ENCODE measurements at regions not wholly inside any gene's neighbourhood (a gene's known extent, or its start where the extent isn't known, plus 50 kb on each side); places are given as distances from the start of the nearest gene placed in this dataset.
"Not testable (repeated sequence)": the region's sequence is repeated elsewhere in the genome, so short reads cannot be mapped to it uniquely, and the experiment has no call there.

DNA sequence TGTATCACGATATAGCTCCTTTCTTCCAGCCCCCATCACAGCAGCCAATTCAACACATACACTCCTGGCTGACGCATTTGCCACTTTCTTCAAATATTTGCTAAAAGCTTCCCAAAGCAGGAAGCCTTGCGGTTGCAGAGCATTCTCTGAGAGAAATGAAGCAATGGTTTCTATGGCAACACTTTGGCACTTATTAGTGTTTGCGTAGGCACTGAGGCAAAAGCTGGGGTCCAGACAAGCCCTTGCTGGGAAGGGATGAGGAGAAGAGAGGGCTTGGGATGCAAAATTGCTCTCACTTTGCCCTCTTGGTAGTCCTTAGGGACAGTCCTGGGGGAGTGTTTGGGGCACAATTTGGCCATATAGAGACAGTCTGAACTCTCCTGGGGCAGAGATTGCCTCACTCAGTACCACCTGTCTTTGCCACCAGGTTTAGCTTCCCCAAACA lies 55.0 kb upstream of the PAK3 start:
- peak; percentile 7 to 14 for DNase-seq

DNA sequence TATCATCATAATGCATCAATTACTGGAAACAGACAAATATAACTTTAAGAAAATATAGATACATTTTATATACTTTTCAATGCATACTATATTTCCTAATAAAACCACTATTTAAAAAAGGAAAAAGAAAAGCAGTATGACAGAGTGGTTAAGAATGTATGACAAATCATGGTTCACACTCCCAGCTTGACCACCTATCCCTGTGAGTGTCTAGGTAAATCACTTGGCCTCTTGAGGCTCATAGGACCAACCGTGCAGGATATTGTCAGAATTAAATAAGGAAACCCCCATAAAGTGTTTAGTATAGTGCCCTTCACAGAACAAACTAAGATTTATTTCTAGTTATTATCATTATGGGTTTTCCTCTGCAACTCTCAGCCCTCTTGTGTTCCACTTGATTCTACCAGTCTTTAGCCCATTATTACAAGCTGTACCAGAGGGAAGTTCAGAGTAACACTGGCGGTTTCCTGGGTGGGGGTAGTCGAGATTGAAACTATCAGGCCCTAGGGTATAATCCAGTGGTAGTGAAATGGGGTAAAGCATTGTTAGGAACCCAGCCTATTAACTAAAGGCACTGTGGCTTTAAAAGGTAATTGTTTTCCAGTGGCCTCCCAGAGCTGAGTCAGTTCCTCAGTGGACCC lies 55.5 kb upstream of the PAK3 start:
- no peak for DNase-seq

DNA sequence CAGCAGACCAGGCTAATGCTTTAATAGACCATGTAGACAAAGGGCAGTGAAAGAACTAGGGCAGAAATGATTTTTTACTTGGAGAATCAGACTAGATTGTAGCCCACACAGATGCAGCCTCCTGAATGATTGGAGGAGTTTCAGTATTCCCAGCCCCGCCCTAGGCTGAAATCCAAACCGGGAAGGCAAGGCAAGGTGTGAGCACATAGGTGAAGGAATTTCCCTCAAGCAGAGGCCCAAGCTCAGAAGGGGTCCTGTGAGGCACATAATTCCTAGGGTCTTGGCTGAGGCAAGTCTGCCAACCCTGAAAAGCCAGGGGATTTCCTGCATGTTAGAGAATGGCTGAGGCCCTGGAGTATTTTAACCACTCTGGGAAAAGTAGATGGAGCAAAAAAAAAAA lies 56.4 kb upstream of the PAK3 start:
- no peak for DNase-seq

DNA sequence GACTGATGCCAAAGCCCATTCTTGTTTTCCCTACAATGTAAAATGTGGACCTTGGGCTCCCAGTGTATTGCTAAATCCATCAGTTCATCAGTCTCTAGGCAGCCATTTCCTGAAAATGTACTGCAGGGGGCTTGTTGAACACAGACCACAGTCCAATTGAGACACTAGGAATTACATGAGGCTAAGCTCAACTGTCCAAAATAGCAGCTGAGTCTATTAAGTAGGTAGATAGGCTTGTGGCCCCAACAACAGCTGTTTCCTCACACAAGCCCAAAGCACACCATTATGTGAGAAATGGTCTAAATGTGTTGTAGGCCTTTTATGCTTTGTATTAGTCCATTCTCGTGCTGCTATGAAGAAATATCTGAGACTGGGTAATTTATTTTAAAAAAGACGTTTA lies 60.0 kb upstream of the PAK3 start:
- no peak for DNase-seq

DNA sequence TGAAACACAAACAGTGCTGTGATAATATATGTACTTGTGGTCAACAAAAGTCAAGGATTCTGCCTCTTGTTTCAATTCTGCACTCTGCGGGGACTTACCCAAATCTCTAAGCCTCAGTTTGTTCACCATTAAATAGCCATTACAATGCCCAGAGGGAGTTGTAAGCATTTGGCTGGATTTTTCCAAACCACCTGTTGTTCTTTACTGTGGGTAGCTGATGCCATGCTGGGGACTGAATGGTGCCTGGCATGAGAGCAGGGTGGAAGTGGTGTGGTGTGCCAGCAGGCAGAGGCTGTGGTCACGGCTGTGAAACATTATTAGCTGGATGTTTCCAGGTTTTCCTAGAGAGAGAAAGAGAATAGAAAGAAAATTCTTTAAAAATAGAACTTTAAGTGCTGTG lies 60.7 kb upstream of the PAK3 start:
- no peak for DNase-seq

DNA sequence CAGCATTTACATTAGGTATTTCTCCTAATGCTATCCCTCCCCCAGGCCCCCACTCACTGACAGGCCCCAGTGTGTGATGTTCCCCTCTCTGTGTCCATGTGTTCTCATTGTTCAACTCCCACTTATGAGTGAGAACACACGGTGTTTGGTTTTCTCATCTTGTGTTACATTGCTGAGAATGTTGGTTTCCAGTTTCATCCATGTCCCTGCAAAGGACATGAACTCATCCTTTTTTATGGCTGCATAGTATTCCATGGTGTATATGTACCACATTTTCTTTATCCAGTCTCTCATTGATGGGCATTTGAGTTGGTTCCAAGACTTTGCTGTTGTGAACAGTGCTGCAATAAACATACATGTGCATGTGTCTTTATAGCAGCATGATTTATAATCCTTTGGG lies 73.0 kb upstream of the PAK3 start:
- DNase-seq: not testable (repeated sequence)

DNA sequence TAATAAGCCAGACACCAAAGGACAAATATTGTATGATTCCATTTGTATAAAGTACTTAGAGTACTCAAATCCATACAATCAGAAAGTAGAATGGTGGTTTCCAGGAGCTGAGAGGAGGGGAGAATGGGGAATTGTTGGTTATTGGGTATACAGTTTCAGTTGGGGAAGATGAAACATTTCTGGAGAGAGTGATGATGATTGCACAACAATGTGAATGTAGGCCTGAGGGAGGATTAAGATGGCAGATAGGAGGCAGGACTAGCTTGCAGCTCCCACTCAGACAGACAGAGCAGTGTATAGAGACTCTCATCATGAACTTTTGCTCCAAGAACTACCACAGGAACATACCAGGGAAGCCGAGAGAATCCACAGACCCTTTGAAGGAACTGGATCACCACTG lies 75.7 kb upstream of the PAK3 start:
- no peak for DNase-seq

DNA sequence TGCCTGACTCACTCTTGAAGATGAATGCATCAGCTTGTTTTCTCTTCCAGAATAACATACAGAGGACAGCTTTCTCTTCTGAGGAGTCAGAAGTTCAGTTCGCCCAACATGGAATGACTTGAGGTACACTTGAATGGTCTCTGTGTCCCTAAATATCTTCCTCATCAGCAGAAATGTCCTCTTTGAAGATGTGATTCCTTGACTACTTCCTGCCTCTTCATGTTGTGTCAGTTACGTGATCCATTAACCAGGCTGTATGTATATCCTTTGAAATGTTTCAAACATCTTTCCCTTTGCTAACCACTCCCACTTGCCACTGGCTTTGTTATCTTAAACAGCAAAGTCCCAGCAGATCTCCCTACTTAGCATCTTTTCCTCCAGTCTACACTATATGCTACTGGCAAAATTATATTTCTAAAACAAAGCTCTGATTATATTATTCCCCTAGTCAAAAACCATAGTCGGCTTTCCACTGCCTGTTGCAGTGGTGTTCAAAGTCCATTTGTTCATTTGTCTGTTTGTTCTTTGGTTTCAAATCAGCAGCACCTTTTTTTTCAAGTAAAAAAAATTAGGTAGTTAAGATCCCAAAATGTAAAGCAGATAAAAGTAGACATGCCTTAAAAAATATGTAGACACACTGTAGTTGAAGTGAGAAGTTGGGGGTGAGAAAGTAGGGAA lies 82.1 kb upstream of the PAK3 start:
- no peak for DNase-seq

DNA sequence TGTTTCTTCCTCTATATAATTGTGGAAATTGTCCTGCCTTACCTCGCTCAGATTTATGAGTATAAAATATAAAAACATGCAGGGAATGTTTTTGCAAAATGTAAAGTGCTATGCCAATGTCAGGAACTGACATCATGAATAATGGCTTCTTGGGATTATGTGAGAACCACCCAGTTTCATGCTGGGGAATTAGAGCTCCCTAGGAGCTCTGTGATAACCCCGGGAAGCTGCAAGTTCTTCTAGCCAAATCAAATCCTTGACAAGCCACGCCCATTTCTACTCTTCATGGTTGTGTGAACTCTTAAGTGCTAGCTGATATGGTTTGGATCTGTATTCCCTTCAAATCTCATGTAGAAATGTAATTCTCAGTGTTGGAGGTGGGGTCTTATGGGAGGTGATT lies 85.9 kb upstream of the PAK3 start:
- DNase-seq: no peak

DNA sequence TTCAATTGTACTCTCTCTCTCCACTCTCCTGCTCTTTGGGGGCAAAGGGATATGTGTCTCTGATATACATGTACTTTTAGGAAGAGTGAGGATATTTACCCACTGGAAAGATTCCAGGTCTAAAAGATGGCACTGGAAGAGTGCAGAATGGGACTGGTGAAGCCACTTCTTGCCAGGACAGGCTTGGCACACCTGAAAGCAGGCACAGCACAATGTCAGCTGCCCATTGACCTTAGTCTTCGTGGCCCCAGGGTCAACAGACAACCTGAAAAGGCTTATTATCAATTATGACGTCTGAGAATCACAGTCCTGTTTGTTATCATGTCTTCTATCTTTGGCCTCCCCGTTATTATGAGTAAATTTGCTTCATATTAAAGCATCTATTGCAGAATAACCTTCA lies 86.7 kb upstream of the PAK3 start:
- DNase-seq: no peak

DNA sequence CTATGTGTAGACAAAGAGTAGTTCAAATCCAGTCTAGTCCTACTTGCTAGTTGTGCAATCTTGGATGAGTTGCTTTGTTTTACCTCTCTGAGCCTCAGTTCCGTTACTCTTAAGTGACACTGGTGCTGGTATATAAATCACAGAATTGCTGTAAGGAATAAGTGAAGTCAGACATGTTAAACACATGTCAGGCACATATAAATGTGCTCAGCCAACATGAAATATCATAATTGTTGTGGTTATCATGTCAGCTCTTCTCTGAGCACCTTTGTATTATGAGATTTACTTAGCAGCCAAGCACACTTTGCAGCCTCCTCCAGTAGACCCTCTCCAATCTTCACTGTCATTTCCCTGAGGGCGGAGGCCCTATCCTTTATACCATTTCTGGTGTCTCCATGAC lies 87.9 kb upstream of the PAK3 start:
- no peak for DNase-seq

DNA sequence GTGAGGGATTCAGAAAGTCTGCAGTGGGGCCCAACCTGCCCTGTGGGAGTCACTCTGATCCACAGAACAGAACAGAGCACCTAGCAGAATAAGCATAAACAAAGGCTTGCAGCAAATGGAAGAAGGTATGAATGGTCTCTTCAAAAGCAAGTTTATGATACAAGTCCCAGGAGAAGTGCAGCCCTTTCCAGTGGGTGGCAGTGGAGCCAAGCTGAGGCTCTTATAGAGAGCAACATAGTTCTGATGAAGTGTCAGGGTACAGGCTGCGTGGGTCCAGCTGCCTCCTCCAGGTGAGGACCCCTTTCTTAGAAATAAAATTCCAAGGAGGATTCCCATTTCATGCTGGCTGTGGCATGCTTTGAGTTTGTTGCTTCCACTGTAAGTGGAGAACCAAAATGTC lies 88.8 kb upstream of the PAK3 start:
- DNase-seq: no peak

DNA sequence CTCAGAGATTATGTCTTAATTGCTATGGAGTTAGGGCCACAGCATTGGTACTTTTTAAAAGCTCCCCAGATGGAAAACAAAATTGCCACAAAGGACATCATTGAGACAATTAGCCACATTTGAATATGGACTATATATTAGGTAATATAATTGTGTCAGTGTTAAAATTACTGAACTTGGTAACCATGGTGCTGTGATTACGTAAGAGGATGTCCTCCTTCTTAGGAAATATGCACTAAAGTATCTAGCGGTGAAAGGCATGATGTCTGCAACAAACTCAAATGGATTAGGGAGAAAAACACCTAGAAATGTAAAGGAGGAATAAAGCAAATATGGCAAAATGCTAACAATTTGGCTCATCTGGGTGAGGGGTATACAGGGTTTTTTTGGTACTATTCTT lies 89.9 kb upstream of the PAK3 start:
- no peak for DNase-seq

DNA sequence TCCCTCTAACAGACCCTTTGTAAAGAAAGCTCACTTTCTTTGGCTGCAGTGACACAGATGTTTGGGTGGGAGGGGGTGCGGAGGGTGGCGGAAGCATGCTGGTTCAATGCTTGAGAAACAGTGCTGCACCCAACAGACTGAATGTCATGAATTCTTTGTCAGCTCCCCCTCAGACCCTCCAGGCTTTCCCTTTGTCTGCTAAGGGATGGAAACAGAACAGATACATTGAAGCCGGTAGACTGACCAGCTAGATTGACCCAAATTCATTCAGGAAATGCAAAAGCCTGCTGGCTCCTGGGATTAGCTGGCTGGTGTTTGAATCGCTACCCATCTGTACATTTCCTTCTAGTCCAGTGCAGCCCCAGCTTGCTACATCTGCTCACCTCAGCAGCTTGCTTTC lies 90.8 kb upstream of the PAK3 start:
- DNase-seq: no peak

DNA sequence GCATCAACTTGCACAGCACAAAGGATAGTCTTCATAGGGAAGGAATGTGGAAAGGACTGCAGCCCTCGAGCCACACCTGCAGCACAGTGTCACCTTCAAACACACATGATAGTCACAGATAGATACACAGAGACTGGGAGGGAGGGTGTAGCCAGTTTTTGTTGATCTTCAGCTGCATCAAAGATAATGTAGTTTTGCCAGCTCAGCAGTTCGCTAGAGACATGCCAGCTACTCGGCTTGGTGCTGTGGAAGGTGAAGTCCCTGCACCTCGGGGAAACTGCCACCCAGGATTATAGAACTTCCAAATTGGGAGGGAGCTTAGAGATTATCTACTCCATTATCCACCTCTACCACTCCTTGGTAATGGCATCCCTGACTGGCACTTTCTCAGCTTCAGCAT lies 92.9 kb upstream of the PAK3 start:
- no peak for DNase-seq

DNA sequence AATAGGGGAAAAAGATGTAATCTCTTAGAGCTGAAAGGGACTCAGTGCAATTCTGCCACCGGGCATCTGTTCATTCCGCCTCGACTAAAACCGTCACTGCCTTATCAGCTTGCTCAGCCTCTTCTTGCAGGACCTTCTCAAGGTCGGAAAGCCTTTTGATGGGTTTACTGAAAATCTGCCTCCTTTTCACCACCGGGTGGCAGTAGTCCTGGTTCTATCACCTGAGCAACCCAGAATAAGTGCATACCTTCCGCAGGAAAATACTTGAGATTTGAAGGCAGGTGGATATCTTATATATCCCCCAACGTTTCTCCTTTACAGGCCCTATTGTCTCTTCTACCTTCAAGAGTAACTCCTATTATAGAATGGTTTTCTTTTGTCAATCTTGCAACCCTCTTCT lies 103.4 kb upstream of the PAK3 start:
- no peak for DNase-seq

DNA sequence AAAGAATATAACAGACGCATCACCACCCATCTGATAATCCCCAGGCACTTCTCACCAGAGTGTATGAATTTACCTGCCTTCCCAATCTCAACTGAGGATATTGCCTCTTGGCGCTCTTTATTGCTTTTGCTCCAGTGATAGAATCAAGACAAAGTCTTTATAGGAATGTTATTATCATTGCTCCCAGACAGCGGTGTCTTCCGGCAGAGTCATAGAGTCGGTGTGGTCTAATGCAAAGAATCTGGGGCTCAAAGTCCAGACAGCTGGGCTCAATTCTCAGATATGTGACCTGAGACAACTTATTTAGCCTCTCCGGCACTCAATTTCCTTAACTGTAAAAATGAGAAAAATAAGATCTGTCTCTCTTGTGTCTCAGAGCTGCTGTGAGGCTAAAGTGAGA lies 106.1 kb upstream of the PAK3 start:
- DNase-seq: no peak

DNA sequence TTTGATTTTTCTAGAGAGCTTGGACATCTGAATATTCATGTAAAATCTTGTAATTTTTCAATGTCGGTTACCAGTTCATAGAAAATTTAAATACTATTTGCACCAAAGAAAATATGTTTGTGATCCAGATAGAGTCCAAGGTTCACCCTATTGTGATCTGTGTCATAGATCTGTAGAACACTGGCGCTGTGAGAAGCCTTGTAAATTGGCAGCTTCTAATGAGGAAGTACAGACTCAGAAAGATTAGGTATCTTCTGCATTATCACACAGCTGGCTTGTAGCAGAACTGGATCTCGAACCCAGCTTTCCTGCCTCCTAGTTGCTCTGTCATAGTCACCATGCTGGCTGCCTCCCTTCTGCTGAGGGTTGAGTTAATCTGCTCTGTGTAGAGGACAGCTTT lies 106.5 kb upstream of the PAK3 start:
- DNase-seq: no peak

DNA sequence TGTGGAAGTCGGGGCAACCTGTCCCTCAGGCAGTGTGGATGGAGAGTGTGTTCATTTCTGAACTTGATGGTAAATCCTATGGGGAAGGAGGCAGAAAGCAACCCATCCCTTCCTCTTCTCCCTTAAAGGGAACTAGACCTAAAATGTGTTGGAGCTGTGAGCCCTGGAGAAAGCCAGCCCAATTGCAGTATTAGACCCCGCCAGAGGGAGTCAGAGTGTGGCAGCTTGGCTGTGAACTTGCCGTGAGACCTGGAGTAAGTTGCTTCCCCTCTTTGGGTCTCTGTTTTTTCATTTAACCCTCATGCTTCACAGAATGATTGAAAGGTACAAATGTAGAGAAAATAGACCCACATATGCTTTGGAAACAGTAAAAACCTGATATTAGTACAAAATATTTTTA lies 108.7 kb upstream of the PAK3 start:
- no peak for DNase-seq

DNA sequence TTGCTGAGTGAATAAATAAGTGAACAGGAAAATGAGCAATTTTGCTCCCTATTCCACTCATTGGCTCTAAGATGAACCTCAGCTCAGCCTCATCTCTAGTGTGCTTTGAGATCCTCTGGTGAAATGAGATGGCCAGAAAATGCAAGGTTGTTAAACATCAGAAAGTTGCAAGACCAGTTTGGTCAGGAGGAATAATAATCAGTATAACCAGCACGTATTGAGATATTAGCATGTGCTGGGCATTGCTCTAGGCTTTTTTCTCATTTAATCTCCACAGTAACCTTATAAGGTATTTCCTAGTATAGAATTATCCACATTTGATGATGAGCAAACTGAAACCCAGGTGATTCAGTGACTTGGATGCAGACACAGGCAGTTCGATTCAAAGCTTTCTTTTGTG lies 110.5 kb upstream of the PAK3 start:
- no peak for DNase-seq

DNA sequence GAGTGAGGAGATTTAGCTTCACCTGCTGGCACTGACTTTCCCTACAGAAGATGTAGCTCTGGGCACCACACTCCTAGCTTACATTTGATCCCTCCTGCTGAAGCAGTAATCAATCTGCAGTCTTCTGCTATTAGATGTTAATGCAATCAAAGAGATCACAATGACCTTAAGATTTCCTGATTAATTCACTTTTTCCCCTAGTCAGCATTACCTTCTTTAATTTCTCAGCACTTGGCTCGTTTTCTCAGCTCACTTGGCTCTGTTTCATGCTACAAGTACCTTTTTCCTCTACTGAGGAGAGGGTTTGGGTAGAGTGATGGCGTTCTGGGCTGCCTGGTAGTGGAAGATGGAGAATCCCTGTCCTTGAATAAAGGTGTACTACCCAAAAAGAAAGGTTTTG lies 113.0 kb upstream of the PAK3 start:
- DNase-seq: no peak

DNA sequence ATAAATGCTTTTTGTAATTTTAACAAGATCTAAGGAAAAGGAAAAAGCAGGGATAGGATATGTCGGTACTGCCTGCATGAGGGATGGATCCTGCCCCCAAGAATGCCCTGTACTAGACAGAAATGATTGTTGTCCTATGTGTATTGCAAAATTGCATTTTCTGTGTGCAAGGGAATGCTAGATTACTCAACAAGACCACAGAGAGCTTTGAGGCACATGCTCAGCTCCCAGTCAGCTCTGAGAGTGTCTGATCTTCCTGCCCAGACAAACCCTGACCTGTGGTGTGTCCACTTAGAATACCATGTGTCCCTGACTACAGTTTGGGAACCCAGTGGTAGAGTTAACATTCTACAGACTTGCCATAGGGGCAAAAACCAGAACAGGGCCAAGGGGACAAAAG lies 129.2 kb upstream of the PAK3 start:
- DNase-seq: no peak

DNA sequence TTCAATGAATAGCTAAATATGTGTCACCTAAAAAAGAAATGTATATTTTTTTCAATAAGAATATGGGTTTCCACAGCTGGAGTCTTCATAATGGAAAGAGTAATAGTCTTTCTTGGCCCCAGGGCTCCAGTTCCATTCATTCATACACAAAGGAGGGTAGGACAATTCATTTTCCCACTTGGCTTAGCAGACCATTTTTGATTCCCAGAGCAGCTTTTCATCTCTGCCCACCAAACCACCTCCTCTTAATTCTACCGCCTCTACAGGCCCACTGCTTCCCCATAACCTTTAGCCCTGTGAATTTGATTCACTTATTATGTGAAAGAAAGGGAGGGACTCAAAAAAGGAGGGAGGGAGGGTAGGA lies 129.9 kb upstream of the PAK3 start:
- DNase-seq: no peak

DNA sequence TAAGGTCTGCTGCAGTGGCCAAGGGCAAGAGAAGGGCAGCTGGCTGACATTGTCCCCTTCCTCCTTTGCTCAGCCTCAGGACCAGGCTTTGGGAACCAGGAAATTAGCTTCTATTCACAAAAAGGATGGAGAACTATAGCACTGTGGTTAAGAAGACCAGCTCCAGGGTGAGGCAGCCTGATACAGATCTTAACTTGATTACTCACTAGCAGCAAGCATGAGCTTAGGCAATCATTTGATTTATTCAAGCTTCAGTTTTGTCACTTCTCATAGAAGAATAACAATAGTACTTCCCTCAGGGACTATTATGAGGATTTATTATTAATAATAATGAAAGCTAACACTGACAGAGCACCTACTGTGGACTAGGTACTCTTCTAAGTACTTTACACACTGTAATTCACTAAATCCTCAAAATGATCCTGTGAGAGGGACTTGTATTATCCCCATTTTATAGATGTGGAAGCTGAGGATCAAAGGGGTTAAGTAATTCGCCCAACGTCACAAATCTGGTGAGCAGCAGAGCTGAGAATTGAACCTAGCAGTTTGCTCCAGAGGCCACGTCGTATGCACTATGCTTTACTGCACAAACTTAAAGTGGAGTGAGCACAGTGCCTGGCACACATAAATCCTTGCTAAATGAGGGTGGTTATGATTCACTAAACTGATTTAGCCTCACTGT lies 130.4 kb upstream of the PAK3 start:
- no peak for DNase-seq

All from right lung (tissue), 2 donors.